ENCODE measurements at regions not wholly inside any gene's neighbourhood (a gene's known extent, or its start where the extent isn't known, plus 50 kb on each side); places are given as distances from the start of the nearest gene placed in this dataset.
"Not testable (repeated sequence)": the region's sequence is repeated elsewhere in the genome, so short reads cannot be mapped to it uniquely, and the experiment has no call there.

- DNase-seq: no peak
Measured at GRCh38 chr10:64134676-64135075, 613.5 kb downstream of the REEP3 start.

DNA sequence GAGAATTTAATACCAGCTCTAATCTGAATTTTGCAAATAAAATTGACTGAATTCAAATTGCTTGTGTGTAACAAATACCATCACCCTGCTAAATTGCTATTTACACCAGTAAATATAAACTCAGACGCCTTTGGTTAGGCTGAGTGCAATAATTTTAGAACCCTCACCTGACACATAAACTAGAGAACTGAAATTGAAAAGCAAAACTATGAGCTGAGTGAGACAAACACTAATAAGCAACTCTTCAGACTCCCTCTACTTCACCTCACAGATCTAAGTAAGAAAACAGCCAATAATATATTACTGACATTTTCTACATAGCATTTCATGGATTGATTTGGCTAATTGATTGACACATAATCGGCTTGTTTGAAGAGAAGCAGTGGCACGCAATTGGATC, 621.2 kb downstream of the REEP3 start:
- DNase-seq: no peak

DNA sequence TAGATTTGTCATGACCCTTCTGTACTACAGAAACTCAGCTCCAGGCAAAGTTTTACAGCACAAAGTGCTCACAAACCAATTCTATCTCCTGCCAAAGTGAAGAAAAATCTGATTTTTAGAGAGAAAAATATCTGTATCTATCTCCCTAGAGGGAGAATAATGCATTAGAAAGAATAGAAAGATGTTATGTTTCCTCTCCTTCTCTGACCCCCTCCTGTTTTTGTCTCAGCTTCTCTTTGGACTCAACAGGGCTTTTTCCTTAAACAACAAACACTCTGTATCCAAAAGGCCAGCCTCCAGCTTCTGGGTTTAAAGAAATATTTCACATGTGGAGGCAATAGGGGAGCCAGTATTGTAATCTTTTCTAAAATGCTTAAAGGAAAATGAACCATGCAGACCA, 627.4 kb downstream of the REEP3 start:
- DNase-seq: no peak

- no peak for DNase-seq
Measured at GRCh38 chr10:64156166-64156565, 635.0 kb downstream of the REEP3 start.

DNA sequence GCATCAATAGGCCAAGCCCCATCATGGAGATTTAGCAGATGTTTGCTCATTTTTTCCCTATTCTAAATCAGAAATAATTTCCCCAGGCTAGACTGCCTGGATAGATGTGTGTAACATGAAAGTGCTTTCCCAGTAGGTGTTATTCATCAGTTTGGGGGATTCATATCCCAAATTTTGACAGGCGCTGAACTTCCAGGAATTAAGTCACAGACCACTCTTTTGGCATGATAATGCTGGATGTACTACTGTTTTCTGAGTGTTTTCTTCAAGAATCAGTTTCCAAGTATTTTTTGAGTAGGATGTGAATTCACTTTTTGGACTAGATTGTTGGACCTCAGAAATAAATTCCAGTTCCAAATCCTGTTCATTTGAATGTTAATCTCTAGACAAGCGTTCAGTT, 637.4 kb downstream of the REEP3 start:
- no peak for DNase-seq

GRCh38 chr10:64159910-64160872, 639.0 kb downstream of the REEP3 start:
- peak; percentile 13 for DNase-seq

- no peak for DNase-seq
Measured at GRCh38 chr10:64170791-64171190, 649.6 kb downstream of the REEP3 start.

DNA sequence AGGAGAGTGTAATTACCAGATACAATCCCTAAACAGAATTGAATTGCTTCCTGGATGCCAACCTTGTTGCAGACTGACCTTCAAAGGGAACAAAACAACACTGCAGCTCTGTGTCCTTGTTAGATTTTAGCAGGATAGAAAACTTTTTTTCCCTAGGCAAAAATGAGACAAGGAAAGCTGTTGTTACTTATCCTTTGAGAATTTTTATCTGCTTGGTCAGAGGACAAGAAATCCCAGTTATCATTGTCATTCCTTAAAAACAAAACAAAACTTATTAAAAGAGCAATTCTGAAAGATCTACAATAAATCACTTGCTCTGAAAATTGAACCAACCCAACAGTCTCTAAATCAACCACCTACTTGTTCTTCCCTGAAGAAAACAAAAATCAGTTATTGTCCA, 652.6 kb downstream of the REEP3 start:
- no peak for DNase-seq

DNA sequence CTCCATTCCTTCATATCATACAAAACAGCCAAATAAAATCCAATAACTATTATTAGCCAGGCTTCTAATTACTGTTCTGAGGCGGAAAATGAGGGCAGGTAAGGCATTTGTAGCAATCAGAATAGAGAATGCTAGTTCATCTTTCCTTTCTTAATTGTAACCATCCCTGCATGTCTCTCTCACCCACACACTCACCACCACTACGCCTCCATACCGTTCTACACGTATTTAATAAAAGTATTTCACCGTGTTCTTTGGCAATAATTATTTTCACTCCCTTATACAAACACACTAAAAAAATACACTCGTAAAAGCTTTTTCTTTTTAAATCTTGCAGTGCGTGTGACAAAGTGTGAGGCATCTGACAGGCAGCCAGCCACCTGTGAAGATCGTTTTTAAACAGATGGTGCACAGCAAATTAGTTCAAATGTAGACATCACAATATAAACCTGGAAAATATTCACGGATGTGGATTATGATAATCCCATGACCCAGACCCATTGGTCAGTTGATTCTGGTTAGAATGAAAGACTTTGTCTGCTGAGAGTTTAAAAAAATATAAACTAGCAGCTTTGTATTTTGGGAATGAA, 653.6 kb downstream of the REEP3 start:
- DNase-seq: peak; percentile 45

DNA sequence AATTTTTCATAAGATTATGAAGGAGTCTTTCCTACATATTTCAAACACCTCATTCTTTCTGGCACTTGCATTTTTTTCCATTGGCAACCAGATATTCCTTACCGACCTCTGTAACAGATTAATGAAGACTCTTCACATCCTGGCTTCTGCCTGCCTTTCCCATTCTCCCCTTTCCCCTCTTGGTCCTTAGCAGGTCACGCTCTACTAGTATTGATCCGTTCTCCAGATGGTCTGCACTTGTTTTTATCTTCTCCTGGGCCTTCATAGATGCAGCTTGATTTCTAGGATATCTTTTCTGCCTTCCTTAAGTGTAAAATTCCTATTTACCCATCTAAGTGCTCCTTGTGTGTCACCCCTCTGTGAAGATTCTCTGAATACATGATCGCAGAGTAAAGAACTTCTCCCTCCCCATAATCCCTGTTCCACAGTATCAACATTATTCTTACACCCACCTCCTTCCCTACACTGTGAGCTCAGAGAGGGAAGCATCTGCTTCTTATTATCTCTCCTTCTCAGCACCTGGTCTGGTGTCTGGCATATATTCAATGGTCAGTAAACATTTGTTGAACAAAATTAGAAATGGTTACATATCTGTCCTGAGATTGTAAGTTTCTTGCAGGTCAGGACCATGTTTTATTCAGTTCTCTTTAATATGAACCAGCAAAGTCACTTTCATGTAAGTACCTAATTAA, 654.2 kb downstream of the REEP3 start:
- DNase-seq: peak; percentile 74

DNA sequence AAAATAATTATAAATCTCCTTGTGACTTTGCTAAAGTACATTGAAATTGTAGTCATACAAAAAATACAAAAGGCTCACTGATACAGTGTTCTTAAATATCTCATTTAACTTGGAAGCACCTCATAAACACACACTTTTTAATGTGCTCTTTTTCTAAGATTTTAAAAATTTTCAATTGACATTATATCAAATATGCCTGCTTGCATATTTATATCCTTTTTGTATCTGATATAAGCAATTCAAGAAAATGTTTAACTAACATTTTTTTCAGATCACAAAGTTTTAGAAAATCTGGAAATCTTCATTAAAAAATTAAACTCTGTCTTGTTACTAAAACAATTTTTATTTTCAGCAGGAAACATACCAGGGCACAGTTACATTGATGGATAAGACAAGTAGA, 661.5 kb downstream of the REEP3 start:
- no peak for DNase-seq

DNA sequence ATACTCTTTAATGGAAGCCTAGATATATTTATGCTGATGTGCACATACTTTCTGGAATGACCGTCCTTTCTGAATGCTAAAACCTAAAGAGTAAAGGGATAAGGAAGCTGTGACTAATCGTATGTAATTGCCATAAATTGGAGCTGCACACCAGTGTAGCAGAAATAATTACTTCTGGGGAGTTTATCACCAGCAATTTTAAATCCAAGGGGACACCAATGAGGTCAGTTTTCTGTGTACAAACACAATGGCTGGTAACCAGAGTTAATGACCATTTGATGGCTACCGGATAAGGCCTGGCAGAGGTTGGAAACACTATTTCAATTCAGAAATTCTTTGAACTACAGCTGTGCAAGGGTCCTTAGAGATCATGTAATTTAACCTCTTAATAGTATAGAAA, 670.1 kb downstream of the REEP3 start:
- DNase-seq: no peak

DNA sequence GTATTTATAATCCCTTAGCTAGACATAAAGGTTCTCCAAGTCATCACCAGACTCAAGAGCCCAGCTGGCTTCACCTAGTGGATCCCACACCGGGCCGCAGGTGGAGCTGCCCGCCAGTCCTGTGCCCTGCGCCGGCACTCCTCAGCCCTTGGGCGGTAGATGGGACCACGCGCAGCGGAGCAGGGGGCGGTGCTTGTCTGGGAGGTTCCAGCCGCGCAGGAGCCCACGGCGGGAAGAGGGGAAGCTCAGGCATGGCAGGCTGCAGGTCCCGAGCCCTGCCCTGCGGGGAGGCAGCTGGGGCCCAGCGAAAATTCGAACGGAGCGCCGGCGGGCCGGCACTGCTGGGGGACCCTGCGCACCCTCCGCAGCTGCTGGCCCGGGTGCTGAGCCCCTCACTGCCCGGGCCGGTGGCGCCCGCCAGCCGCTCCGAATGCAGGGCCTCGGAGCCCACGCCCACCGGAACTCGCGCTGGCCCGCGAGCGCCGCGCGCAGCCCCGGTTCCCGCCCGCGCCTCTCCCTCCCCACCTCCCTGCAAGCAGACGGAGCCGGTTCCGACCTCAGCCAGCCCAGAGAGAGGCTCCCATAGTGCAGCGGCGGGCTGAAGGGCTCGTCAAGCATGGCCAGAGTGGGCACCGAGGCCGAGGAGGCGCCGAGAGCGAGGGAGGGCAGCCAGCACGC, 675.6 kb downstream of the REEP3 start:
- no peak for DNase-seq

DNA sequence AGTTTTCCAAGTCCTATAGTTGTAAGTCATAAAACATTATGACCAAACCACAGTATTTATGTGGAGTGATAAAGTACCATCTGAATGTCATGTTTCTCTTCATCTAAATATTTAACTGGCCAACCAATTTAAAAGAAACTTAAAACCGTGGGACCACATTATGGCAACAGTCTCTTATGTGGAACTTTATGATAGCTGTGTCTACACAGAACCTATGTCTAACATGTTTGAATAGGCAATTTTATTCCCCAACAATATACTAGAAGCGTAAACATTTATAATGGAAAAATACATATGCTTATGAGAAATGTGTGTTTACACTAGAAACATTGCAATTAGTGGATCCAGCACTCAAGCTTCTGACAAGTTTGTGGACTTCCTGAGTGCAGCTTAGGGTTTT, 680.7 kb downstream of the REEP3 start:
- DNase-seq: no peak

DNA sequence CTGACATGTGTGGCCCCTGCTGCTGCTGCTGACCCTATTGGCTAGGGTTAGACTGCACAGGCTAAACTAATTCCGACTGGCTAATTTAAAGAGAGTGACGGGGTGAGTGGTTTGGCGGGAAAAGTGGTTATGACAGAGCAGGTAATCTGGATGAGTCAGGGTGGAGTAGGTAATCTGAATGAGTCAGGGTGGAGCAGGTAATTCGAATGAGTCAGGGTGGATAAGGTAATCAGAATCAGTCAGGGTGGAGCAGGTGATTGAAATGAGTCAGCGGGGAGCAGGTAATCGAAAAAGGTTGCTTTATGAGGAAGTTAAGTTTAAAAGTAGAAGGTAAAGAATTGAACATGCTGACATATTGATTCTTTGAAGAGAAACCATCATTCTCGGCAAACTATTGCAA, 683.3 kb downstream of the REEP3 start:
- DNase-seq: not testable (repeated sequence)

GRCh38 chr10:64206409-64206808, 685.2 kb downstream of the REEP3 start:
- DNase-seq: no peak

- DNase-seq: no peak
Measured at GRCh38 chr10:64209561-64209960, 688.4 kb downstream of the REEP3 start.

- DNase-seq: no peak
Measured at GRCh38 chr10:64210211-64210610, 689.0 kb downstream of the REEP3 start.

- no peak for DNase-seq
Measured at GRCh38 chr10:64211466-64211865, 690.3 kb downstream of the REEP3 start.

DNA sequence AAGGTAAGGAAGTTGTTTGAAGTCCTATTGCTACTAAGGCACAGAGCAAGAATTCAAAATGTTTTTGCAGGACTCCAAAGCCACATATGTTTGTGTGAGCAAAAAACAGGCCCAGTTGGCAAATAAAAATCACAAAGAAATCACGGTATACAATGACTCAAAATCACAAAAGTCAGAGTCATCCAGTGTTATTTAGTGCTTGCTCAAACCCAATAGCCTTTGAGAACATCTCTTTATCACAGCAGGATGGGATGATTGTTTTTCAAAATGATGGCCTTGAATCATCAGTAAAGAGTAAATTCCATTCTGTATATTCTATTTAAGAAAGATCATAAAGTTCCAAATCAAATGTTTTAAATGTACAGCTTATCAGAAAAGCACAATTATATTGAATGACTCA, 693.9 kb downstream of the REEP3 start:
- no peak for DNase-seq

- DNase-seq: no peak
Measured at GRCh38 chr10:64219271-64220025, 698.2 kb downstream of the REEP3 start.

DNA sequence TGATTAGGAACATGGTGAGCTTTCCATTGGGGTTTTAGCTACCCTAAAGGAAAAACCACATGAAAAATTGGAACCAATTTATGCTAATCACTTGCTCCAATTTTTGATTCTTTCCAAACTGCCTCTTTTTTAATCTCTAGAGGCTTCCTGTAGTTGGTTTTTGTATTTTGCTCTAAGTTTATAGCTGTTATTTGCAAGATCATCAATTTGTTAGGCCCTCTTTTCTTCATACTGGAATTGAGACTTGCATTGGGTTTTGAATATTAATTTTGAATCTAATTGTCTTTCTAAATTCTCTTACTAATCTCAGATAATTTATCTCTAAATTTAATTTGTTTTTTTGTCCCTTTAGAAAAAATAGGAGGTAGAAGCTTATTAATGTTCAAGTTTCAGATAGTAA, 713.3 kb downstream of the REEP3 start:
- no peak for DNase-seq

DNA sequence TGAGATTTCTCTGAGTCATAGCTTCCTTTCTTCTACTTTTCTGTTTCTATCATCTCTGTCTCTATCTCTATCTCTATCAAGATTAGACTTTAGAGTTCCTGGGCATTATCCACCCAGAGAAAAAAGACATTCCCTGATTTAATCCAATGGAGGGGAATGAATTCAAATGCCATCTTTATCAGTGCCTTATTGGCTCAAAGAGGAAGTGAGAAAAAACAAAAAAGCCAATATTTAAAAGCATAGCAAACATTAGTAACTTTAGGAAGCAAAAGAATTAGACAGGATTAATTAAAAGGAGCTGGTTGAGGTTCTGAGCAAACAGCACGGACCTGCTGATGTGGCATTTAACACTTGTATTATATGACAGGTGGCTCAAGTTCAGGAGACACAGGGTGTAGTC, 736.5 kb downstream of the REEP3 start:
- no peak for DNase-seq

All from NCI-H82 (cell line).